Testis (tissue), 2 donors: ENCODE measurements at regions not wholly inside any gene's neighbourhood (a gene's known extent, or its start where the extent isn't known, plus 50 kb on each side); places are given as distances from the start of the nearest gene placed in this dataset.

ENCODE experiments used
- POLR2A ChIP-seq: fragments of 450-650 bp; IDR thresholded peaks from one replicate; pipeline ENCODE4 v1.6.1; 2017; ENCODE audit warnings: antibody characterized with exemption, mild to moderate bottlenecking, moderate library complexity
- TF ChIP-seq, protein P1 (sequence below), 3 experiments: fragments of 450-650 bp in 2 of 3; fragments of 200-600 bp in 1 of 3; sonication (generic) in 1 of 3; IDR thresholded peaks; one replicate each; pipeline ENCODE4 v1.5.1; 2016 to 2019; ENCODE audit warnings: antibody characterized with exemption in 3 of 3, mild to moderate bottlenecking in 2 of 3, moderate library complexity in 1 of 3

DNA sequence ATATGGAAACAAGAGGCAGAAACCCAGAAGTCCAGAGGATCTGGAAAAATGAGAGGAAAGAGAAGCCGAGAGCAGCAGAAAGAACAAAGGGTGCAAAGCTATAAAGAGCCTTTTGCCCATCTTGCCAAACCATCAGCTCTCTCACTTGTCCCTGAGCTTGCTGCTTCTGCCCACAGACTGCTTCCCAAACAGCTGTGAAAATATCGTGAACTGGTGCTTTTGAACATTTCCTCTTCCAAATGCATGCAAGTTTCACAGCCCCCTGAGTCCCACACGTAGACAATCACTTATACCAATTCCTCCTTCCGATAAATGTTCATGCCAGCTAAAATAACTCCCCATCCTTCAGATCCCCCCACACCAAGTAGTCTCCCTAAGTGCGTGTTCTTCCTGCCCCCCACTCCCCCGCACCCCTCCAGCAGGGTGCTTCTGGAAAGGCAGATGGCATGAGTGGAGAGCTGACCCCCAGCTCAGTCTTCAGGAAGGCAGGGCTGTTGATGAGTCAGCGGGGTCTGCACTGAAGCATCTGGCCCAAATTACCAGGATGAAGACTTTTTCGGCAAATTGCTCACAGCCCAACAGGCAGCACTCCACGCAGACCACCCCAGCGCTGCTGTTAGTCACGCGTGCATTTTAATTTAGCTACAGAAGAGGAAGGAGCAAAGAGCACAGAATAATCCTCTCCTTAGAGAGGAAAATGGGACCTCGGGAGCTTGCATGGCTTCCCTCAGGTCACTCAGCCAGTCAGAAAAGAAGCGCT is 76.1 kb upstream of the KCNMA1 start:
- TF ChIP-seq, protein P1, sequence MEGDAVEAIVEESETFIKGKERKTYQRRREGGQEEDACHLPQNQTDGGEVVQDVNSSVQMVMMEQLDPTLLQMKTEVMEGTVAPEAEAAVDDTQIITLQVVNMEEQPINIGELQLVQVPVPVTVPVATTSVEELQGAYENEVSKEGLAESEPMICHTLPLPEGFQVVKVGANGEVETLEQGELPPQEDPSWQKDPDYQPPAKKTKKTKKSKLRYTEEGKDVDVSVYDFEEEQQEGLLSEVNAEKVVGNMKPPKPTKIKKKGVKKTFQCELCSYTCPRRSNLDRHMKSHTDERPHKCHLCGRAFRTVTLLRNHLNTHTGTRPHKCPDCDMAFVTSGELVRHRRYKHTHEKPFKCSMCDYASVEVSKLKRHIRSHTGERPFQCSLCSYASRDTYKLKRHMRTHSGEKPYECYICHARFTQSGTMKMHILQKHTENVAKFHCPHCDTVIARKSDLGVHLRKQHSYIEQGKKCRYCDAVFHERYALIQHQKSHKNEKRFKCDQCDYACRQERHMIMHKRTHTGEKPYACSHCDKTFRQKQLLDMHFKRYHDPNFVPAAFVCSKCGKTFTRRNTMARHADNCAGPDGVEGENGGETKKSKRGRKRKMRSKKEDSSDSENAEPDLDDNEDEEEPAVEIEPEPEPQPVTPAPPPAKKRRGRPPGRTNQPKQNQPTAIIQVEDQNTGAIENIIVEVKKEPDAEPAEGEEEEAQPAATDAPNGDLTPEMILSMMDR (IDR thresholded peaks at IDR 0.05) = no peak
- TF ChIP-seq POLR2A = no peak
